AG04450 (cell line): ENCODE measurements at regions not wholly inside any gene's neighbourhood (a gene's known extent, or its start where the extent isn't known, plus 50 kb on each side); places are given as distances from the start of the nearest gene placed in this dataset.

ENCODE experiments used
- CTCF ChIA-PET: fragments of 300-600, 350-600 bp; formaldehyde crosslinking; extraction: SDS; loops from one replicate; lab custom pipeline; 2022; ENCODE audit warnings: antibody characterized with exemption, inconsistent platforms; lab: Charles Lee
- POLR2A ChIA-PET: fragments of 350-600 bp; formaldehyde crosslinking; extraction: SDS; loops from one replicate; lab custom pipeline; 2021; ENCODE audit warnings: antibody characterized with exemption, inconsistent platforms; lab: Yijun Ruan, JAX
- DNase-seq: peaks from one replicate; pipeline ENCODE4 v3.0.0-alpha.2; 2011; ENCODE audit warnings: low read depth, low spot score
- H3K27ac ChIP-seq: one replicate; pipeline ENCODE4 v1.5.1; 2012; ENCODE audit warnings: low read depth, low read length, control low read depth
- H3K27me3 ChIP-seq: one replicate; pipeline ENCODE4 v1.6.0; 2012; ENCODE audit warnings: low read length; ENCODE audit not compliant: control insufficient read depth, insufficient read depth
- H3K4me3 ChIP-seq: 2 replicates; pipeline ENCODE4 v1.5.1; 2011; ENCODE audit warnings: mild to moderate bottlenecking, low read depth, low read length, control low read depth
- H3K9me3 ChIP-seq: 2 replicates; pipeline ENCODE4 v1.5.1; 2012; ENCODE audit warnings: low read length; ENCODE audit not compliant: control insufficient read depth, insufficient read depth
- TF ChIP-seq, protein P1 (sequence below): IDR thresholded peaks from 2 replicates; pipeline ENCODE4 v1.5.1; 2011; ENCODE audit warnings: low read depth, low read length, control low read depth, inconsistent platforms

DNA sequence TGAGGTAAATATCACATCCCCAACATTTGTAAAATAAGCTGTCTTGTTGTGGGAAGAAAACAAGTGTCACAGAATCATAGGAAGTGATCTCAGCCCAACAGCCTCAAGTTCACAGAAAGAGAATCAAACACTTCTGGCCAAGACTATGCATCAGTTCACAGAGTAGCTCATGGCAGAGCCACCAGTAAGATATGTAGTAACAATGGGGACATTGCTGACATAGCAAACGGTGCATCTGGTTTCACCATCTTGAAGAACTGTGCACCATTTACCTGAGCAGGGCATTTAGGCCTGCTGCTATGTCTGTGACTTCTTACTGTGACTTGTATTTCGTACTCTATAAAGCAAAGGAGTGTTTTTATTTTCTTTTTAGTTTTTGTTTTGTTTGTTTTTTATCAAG, 585.3 kb upstream of the FAT3 start:
- ChIA-PET POLR2A (no interaction called here), CTCF (no interaction called here)
- Histone ChIP-seq H3K9me3 (no peaks in the 10 kb centered on the region), H3K4me3 (no peak overlapping the region), H3K27ac (no peak overlapping the region), H3K27me3 (no peaks in the 10 kb centered on the region)
- no peak for DNase-seq
- TF ChIP-seq, protein P1, sequence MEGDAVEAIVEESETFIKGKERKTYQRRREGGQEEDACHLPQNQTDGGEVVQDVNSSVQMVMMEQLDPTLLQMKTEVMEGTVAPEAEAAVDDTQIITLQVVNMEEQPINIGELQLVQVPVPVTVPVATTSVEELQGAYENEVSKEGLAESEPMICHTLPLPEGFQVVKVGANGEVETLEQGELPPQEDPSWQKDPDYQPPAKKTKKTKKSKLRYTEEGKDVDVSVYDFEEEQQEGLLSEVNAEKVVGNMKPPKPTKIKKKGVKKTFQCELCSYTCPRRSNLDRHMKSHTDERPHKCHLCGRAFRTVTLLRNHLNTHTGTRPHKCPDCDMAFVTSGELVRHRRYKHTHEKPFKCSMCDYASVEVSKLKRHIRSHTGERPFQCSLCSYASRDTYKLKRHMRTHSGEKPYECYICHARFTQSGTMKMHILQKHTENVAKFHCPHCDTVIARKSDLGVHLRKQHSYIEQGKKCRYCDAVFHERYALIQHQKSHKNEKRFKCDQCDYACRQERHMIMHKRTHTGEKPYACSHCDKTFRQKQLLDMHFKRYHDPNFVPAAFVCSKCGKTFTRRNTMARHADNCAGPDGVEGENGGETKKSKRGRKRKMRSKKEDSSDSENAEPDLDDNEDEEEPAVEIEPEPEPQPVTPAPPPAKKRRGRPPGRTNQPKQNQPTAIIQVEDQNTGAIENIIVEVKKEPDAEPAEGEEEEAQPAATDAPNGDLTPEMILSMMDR = no peak

DNA sequence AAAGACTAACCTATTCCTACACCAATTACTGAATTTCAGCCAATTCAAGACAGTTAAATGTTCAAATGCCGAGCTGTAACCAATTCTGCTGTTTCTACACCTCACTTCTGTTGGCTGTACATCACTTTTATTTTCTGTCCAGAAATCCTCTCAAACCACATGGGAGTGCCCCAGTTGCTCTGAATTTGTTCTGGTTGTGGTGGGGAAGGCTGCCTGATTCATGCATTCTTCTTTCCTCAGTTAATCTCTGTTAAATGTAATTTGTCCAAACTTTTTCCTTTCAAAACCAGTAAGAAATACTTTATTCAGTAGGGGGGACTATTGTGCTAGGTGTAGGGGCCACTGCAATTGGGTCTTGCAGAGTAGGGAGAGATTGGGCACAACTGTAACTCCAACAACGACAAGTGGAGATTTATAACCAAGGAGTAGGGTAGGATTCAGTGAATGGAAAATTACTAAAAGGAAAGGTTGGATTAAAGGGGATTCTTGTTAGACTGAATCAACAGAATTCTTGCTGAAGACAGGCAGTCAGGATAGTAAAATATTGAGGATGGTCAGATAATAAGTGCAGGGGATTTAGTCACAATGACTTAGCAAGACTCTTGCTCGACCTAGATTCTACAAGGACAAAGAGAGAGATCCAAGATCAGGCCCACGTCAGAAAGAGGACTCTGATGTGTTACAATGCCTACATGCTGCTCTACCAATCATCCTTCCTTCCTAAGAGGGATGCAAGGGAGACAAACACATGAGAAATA, 593.5 kb upstream of the FAT3 start:
- DNase-seq = no peak
- no peak overlapping the region for H3K27ac ChIP-seq
- no peaks in the 10 kb centered on the region for H3K27me3 ChIP-seq
- no peak overlapping the region for H3K4me3 ChIP-seq
- POLR2A ChIA-PET = no interaction called here
- CTCF ChIA-PET = no interaction called here
- H3K9me3 ChIP-seq = no peaks in the 10 kb centered on the region
- TF ChIP-seq, protein P1 = no peak

DNA sequence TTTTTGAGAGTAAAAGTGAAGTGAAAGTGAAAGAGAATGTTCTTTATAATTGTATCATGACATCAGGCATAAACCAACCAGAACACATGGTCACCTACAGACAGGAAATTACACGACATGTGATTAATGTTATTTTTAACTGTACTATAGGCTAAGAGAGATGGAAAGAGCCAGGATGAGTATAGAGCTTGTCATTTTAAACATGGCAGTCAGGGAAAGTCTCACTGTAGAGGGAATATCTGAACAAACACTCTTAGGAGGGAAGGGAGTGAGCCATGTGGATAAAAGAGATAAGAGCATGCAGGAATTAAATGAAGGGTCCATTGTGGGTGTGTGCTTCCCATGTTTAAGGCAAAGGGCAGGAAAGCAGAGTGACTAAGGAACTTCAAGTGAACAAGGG, 599.1 kb upstream of the FAT3 start:
- ChIA-PET POLR2A (no interaction called here), CTCF (no interaction called here)
- no peak for DNase-seq
- TF ChIP-seq, protein P1 = no peak
- Histone ChIP-seq H3K27ac (no peak overlapping the region), H3K27me3 (no peaks in the 10 kb centered on the region), H3K9me3 (no peaks in the 10 kb centered on the region; the same call in 1 of the 2 replicates), H3K4me3 (no peak overlapping the region)

DNA sequence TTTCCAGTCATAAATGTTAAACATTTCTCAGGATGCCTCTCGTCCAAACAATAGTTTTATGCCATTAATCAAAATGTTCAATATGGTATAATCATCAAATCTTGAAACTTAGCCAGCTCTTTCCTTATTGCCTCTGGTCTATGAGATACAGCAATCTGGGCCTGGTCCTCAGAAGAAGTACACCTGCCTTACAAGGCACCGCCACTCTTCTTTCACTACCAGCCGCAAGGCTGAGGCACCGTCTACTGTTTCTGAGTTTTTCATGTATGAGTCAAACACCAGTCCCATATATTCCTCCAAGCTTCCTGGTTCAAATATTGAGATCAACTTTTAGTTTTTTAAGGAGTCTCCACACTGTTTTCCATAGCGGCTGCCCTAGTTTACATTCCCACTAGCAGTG, 600.6 kb upstream of the FAT3 start:
- DNase-seq = no peak
- Histone ChIP-seq H3K27ac (no peak overlapping the region), H3K27me3 (no peaks in the 10 kb centered on the region), H3K4me3 (no peak overlapping the region), H3K9me3 (no peaks in the 10 kb centered on the region; the same call in 1 of the 2 replicates)
- TF ChIP-seq, protein P1 = no peak
- POLR2A ChIA-PET = no interaction called here
- CTCF ChIA-PET = no interaction called here

DNA sequence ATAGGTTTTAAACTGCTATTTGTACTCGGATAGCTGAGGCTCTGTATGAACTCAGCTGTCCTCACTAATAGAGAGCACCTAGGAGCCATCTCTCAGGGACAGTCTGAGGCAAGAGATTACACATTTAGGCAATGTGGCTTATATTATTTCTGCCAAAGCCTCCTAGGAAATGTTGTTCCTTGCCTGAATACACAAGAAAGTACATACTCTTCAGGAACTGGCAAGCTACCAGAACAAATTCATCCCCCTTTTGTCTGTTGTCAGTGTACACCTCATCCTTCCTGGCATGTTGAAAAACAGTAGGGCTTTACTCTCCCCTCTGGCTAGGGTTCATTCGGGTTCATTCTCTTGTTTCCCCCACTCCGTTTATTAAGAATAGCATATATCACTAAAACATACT, 615.9 kb upstream of the FAT3 start:
- ChIA-PET POLR2A (no interaction called here), CTCF (no interaction called here)
- Histone ChIP-seq H3K9me3 (no peaks in the 10 kb centered on the region), H3K27me3 (no peaks in the 10 kb centered on the region), H3K4me3 (no peak overlapping the region), H3K27ac (no peak overlapping the region)
- no peak for DNase-seq
- TF ChIP-seq, protein P1 = no peak
